GM21390 (cell line): ENCODE measurements at regions not wholly inside any gene's neighbourhood (a gene's known extent, or its start where the extent isn't known, plus 50 kb on each side); places are given as distances from the start of the nearest gene placed in this dataset.

Experiments
- ATAC-seq: cut with Tn5 transposase; IDR thresholded peaks from one replicate; pipeline ENCODE4 v1.9.1; 2021; ENCODE audit not compliant: unreplicated experiment

DNA sequence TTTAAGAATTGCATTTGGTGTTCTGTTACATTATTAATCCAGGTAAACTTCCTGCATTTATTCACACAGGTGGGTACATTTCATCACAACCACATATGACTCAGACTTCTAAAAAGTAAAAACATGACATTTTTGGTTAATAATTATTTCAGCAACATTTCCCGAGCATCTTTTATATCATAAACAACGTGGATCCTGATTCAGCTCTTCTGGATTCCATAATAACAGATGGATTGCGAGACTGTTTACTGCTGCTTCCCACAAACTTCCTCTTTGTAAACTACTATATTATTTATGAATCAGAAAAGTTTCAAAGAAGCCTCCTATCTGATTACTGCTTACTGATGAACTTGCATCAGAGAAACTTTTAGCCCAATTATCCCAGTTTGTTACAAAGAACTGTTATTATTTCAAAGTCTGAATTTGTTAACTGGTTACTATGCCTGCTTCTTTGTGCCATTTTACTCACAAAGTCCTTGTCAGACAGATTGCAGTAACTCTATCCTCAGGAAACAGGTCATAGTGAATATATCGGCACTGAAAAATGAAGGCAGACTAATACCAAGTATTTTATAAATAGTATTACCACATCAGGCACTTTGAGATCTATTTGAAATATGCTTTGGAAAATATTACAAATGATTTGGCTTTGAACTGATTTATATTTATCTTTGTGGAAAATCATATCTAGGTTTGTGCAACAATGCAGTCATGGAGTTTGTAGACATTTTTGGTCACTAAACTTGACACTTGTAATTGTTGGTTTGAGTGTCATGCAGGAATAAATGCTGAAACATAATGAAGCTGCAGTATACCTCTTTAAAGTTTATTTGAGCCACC is 511.6 kb downstream of the PLCL1 start:
- no peak for ATAC-seq

DNA sequence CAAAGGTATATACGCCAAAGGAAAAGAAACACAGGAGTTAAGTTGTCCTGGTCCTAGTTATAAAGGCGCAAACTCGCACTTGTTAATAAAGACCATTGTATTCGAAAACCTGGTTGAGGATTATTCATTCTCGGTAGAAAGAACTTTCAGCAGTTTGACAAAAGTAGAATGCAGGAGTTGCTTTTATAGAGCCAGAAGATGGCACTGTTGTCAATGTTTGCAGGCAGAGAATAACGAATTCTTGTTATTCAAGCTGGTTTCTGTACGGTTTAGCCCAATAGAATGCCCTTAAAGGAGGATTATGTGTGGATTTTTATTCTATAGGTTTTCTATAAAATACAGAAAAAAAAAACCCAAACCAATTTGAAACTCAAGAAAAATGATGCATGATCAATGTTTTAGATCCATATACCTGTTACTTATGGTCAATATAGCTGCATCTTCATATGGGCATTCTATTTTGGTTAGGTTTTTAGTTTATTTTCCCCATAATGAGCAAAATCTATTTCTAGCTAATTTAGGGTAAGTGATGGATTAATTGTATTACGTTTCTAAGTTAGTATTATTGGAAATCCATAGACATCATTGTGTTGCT is 510.3 kb downstream of the PLCL1 start:
- peak; percentile 80 for ATAC-seq

DNA sequence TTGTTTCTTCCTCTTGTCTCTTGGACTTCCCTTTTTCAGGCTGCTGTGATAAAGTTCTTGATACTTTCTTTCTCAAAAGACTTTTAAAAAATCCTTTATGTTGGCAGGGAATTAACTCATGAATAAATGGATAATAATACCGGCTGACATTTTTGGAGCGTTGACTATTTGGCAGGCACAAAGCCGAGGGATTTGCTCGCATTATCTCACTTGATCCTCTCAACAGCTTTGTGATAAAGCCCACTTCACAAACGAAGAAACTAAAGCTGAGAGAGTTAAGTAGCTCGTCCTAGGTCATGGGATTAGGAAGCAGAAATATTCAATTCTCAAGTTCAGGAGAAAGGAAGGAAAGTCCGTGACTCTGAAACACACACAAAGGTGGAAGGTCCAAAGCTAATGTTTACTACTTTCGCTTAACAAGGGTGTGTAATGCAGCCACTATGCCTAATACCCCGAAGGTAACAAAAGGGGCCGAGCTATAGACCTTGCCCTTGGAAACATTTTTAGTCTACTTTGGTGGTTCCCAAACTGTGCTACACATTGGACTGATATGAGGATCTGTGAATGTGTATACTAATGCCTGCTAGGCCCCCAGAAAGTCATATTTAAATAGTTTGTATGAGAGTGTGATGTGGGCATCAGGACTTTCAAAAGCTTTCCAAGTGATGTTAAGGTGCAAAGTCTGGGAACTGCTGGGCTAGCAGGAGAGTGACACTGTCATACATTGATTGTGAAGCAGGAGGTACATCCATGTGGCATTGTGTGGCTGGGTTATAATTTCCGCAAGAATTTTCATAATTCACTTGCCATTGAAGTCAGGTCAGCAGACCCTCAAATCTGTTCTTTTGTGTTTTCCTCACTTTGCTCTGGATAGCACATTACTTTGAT is 508.4 kb downstream of the PLCL1 start:
- ATAC-seq = no peak

DNA sequence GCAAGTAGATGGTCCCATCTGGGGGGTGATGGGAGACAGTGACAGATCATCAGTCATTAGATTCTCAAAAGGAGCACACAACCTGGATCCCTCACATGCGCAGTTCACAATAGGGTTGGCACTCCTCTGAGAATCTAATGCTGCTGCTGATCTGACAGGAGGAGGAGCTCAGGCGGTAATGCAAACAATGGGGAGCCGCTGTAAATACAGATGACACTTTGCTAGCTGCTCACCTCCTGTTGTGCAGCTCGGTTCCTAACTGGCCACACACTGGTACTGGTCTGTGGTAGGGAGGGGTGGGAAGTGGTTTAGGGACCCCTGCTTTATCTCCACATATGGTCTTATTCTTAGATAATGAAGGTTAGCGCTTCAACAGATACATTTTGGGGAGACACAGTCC is 506.6 kb downstream of the PLCL1 start:
- no peak for ATAC-seq

DNA sequence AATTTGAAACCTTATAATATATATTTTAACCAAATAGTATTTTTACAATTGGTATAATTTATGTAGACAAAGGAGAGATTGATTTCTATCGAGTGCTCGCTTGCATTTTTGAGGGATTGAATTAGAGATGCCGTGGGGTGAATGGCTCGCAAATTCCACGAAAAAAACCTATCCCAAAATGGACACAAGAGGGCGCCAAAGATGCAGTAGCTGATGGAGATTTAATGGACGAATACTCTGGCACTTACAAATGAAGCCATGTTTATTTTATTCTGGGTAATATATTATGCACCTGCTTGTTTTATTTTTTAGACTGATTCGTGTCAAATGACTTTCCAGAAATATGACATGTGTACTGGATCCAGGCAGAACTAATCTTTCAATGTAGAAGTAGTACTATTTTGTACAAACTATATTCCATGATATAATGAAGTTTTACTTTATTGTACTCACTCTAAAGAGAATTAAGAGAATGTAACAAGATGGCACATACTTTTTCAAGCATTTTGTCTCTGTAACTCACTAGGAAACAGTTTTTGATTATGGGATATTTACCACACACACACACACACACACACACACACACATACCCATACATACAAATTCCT is 505.4 kb downstream of the PLCL1 start:
- no peak for ATAC-seq

DNA sequence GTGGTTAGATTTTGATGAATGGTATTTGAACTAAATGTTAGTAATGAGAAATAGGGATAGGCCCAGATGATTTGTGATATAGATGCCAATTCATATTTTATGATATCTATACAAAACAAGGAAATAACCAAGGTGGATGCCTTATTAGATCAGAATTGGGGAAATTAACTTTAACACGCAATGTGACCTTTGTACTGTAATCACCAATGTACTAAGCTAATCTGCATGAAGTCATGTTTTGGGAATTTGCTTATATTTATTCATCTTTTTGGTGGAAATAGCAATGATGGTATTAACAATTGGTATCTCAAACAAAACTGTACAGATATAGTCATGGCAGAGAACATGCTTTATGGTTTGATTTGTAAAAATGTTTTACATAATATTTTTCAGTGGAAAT is 504.7 kb downstream of the PLCL1 start:
- ATAC-seq = no peak

DNA sequence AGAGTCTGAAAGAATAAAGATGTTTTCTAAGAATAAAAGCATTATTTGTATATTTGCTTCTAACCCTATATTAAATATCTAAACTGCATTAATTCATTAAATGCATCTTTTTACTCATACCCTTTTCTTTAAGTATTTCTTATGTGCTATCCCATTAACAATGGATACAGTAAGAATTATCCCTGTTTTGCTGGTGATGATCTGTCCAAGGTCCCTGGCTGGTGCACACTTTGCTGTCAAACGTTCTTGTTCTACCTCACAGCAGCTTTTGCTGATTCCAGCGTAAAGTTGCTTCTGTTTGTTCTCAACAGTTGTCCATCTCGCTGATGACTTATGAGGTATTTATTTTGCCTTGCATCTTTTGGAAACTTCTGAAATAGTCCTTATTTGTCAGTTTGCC is 504.0 kb downstream of the PLCL1 start:
- no peak for ATAC-seq

DNA sequence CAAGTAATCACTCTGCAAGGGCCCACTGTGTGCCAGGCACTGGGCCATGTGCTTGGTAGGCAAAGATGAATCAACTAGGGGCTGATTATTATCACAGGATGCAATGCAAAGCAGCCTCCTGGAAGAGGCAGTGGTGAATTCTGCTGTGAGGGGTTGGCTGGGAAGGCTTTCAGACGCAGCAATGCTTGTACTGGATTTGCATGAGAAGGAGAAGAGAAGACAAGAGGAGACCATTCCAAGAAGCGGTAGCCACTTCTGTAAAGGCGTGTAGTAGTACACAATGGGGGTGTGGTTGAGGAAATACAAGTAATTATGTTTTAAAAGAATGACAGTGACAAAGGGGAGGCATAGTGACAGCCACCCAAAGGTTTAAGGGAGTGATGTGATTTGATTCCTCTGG is 502.7 kb downstream of the PLCL1 start:
- ATAC-seq = no peak

DNA sequence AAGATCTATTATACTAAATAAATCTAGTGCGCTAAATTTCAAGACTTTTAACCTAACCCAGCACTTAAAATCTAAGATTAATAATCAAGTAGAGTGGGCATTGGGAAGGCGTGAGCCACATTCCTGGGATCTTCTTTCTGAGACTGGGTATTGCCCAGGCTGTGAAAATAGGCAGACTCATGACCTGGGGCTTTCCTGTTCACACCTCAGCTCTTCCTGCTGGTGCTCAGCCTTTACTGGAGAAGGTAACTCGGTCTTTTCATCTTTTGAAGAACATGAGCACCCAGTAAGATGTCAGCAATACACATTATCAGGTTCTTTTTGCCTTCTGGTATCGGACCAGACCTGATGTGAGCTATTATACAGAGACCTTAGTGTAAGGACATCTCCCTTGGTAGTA is 500.5 kb downstream of the PLCL1 start:
- ATAC-seq = no peak

DNA sequence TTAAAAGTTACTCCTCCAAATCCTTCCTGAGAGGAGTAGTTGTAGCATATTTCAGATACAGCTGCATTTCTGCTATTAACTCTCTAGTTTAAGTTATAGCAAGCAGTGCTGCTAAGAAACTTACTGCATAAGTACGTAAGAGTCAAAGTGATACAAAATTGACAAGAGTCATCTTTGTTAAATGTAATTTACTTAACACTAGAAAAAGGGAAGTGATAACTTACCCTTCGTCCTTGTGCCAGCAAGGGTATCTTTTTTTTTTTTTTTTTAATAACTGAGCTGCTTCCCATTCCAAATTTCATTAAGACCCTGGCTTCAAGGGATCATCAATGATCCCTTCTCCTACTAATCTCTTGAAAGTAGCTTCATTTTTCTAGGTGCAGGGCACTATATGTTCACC is 493.0 kb downstream of the PLCL1 start:
- peak; percentile 23 for ATAC-seq

DNA sequence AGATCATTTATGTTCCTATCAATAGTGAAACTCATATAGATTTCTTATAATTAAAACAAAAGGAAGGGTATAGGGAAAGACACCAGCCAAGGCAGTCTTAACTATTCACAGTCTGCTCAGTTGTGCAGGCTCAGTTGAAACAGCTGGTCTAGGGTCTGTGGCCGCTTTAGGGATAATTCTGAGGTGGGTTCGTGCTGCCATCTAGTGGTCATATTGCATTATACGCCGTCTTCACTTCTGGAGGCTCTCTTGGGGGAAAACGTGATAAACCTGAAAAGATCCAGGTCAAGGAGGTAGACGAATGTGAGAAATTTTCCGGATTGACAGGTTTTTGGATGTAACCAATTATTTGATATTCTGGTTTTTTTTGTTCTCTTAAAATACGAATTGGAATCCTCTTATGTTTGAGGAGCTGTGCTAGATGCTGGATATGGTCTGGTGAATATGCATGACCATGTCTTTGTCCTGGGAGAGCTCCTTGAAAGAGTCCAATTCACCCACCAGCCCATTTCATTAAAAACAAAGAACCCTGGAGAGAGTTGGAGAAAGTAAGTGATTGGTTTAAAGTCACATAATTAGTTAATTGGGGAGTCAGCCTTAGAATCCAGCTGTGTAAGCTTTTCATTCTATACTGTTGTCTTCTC is 492.4 kb downstream of the PLCL1 start:
- peak; percentile 91 for ATAC-seq

DNA sequence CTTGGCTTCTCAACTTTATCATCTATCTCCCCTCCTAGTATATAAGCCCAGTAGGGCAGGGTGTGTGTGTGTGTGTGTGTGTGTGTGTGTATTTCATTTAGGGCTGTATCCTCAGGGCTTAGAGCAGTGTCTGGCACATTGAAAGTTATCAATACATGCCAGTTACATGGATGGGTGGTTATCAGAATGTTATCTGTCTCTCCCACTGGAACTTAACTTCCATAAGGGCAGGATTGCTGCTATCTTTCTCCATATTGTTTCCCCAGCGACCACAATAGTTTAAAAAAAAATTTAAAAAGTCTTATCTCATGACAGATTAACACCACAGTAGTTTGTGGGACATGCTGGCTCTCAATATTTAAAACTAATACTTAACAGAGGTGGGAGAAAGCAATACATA is 488.9 kb downstream of the PLCL1 start:
- no peak for ATAC-seq

DNA sequence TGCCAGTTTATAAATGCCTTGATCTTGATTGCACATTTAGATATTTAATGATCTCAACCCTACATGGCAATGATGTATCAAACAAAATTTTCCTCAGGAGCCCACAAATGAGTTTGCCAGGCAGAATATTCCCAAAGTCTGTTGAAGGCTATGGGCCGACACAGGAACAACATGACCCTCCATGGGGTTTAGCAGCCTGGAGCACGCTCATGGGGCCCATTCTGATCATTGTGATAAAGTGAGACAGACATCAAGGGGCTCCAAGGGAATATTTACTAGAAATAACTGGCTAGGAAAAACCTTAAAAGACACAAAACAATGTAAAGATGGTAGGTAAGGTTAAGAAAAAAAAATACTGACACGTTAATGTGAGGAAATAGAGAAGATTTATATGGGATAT is 485.4 kb downstream of the PLCL1 start:
- ATAC-seq = no peak

DNA sequence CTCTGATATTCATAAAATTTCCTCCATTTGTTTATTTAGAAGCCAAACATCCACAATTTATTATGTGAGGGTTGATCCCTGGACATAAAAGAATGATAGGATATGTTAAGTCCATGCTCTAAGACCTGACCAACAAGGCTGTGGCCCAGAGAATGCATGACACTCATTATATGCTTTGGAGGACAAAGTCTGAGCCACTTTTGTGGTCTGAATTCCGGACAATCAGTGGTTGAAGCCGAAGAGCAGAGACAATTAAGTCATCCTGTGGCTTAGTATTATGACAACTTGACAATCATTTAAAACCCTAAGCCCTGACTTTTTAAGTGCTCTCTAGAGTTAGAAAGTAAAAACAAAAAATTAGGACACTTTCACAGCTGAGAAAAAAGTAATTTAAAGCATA is 483.3 kb downstream of the PLCL1 start:
- no peak for ATAC-seq

DNA sequence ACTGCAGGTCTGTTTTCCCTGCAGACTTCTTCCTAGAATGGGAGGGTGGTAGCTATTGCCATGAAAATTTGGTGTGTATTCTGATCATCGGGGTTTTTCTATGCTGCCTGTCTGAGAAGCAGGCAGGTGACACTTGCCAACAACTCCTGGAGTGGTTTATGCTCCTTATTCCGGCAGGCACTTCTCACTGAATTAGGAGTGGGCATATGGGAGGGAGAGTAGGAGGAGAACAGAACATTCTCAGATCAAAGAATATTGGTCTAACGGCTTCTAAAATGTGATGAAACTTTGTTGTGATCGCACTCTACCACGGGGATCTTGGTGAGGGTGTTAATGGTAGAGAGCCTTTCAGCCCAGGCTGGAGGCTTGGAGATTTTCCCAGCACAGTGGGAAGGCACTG is 480.8 kb downstream of the PLCL1 start:
- ATAC-seq = no peak

DNA sequence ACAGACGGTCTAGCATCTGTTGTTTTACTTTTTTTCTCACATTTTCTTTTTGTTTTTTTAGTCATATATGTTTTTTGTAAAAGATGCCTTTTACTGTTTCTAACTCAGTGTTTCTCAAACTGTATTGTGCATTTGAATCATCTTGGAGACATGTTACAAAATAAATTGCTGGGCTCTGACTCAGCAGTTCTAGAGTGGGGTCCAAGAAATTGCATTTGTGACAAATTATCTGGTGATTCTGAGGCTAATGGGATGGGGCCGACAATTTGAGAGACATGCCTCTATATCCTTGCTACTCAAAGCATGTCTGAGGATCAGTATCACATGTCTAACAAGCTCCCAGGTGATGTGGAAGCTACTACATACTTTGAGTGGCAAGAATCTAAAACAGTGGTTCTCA is 478.8 kb downstream of the PLCL1 start:
- no peak for ATAC-seq

DNA sequence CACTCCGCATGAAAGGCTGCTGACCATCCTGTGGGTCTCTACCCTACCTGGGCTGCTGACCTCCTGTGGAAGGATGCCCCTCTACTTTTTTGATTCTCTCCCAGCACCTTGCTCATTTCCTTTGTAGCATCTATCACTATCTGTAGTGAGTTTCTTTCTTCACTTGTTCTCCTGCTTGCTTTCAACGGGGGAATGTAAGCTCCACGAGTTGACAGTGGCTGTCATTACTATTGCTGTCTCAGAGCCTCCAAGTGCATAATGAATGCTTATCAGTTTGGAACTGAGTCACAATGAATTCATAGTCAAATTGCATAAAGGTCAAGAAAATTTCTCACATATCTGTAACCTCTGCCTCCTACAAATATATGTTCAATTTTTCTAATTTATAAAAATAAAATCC is 477.7 kb downstream of the PLCL1 start:
- no peak for ATAC-seq

DNA sequence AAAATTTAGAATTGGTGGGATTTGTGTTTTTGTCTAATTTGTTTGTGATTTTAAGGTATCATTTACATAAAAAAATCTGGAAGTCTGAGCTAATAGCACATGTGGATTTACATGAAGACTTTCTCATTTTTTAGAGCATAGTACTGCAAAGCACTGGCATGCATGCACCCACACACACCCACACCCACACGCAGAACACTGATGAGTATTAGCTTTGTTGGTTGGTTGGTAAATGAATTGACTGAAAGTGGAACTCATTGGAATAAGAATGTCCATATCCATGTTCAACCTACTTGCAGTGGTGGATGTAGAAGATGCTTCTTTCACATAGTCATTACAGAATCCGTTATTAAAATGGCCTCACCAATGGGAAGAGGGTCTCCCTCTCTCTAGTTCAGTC is 475.8 kb downstream of the PLCL1 start:
- no peak for ATAC-seq

DNA sequence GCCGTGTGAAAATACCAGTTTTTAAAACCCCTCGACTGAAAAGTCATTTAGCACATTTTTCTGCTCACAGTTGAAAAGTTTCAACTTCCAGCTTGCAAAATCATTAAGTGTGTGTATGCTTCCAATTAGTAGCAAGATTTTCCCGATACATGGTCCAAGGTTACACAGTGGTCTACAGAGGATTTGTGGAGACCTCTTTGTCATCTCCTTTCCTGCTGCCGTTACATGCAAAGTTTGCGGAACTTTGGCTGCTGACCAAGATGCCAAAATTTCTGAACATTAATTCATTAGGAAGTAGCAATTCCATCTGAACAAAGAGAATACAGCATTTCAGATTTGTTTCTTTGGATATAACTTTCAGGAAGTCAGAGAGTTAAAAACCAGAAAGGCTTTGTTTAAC is 474.6 kb downstream of the PLCL1 start:
- no peak for ATAC-seq

DNA sequence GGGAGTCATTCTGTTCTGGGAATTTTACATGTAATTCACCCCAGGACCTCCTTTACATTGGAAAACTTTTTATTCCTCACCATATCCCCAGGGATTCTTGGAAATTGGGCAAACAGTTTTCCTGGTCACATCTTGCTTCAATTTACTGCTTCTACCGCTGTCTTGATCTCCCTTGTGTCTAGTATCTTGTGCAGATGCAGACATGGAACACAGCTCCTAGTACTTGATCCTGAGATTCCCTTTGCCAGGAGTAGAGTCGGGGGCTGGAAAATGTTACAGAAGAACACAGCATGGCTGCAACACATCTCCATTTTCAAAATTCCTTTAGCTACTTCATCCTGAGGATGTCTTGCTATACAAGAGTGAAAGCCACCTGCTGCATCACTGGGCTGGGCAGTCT is 472.8 kb downstream of the PLCL1 start:
- ATAC-seq = no peak

DNA sequence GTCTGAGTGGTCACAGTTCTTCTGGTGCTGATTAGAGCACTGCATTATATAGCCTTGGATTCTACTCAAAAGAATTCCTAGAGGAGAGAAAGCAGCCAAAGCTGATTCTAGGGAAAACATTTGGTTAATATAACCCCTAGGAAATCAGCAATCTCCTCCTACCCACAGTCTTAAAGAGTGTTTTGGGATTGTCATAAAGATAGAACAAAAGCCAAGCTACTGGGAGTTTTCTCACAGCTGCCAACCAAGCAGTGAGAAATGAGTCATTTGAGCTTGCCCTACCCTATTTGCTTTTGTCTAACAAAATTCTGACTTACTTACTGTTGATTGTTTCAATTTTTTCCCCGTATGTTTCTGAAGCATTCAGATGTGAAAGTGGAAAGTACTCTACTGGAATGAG is 469.3 kb downstream of the PLCL1 start:
- no peak for ATAC-seq
